ENCODE measurements at regions not wholly inside any gene's neighbourhood (a gene's known extent, or its start where the extent isn't known, plus 50 kb on each side); places are given as distances from the start of the nearest gene placed in this dataset.

DNA sequence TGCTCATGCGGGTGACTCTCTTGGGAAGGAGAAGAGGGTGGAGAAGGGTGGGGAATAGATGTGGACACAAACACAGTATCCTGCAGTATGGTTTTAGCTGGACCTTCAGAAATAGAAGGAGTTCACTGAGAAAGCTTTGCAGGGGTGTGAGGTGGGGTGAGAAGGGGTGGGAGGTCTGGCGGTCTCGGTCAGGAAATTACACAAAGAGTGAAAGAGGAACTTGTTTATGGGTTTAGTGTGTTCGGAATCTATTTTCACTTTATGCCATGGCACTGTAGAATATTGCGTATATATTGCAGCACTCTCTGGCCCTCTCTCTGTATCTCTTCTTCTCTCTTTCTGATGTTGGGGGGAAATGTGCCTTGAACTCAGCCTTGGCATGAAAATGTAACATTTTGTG is 148.2 kb upstream of the GOT2 start:
- TF ChIP-seq CTCF (IDR thresholded peaks at IDR 0.05; ENCODE audit: poor library complexity) (no peak), EZH2 (IDR thresholded peaks at IDR 0.05; ENCODE audit: borderline replicate concordance) (no peak), EZH2phosphoT487 (IDR thresholded peaks at IDR 0.05; ENCODE audit: low read depth, severe bottlenecking, unreplicated experiment) (no peak)

Data from hepatocyte (in vitro differentiated cells).